ENCODE measurements at regions not wholly inside any gene's neighbourhood (a gene's known extent, or its start where the extent isn't known, plus 50 kb on each side); places are given as distances from the start of the nearest gene placed in this dataset.

DNA sequence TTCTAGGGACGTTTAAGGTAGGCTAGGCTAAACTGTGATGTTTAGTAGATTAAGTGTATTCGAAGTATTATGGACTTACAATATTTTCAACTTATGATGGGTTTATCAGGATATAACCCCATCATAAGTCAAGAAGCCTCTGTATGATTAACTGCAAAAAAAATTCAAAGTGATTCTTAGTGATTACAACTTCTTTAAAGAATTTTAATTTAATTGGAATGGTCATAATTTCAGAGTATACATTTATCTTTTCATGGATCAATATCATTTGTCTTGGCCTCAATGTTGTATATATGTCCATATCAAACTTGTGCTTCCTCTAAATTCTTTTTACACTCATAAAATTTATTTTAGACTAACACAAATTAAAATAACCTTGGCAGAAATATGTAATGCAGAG, 183.3 kb upstream of the LRP1B start:
- TF ChIP-seq, protein P1, sequence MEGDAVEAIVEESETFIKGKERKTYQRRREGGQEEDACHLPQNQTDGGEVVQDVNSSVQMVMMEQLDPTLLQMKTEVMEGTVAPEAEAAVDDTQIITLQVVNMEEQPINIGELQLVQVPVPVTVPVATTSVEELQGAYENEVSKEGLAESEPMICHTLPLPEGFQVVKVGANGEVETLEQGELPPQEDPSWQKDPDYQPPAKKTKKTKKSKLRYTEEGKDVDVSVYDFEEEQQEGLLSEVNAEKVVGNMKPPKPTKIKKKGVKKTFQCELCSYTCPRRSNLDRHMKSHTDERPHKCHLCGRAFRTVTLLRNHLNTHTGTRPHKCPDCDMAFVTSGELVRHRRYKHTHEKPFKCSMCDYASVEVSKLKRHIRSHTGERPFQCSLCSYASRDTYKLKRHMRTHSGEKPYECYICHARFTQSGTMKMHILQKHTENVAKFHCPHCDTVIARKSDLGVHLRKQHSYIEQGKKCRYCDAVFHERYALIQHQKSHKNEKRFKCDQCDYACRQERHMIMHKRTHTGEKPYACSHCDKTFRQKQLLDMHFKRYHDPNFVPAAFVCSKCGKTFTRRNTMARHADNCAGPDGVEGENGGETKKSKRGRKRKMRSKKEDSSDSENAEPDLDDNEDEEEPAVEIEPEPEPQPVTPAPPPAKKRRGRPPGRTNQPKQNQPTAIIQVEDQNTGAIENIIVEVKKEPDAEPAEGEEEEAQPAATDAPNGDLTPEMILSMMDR (IDR thresholded peaks at IDR 0.05 in 4 of 5, conservative IDR thresholded peaks at IDR 0.05 in 1 of 5) = no peak
- no peak for TF ChIP-seq POLR2A (IDR thresholded peaks at IDR 0.05)

Measured in gastrocnemius medialis (tissue), 4 donors.